K562 (cell line): ENCODE measurements at regions not wholly inside any gene's neighbourhood (a gene's known extent, or its start where the extent isn't known, plus 50 kb on each side); places are given as distances from the start of the nearest gene placed in this dataset.

Experiments used
- ATAC-seq: fragments of 200-7000 bp; cut with Tn5 transposase; 3 replicates; pipeline ENCODE4 v1.9.1; 2020; ENCODE audit warnings: moderate library complexity
- BruUV-seq: library from RNA; stranded (reverse); fragments of 400-500 nt; replicated peaks from 2 replicates; lab custom pipeline; 2021; lab: Mats Ljungman, UMichigan
- CTCF ChIA-PET: fragments of 300-600 bp; formaldehyde crosslinking; extraction: SDS; loops from one replicate; lab custom pipeline; 2021; ENCODE audit warnings: low intra/inter-chr PET ratio; lab: Yijun Ruan, JAX
- POLR2A ChIA-PET: fragments of 300-600, 350-650 bp; sonication (Branson Sonifier 250); formaldehyde crosslinking; extraction: SDS; loops from one replicate; lab custom pipeline; 2021; ENCODE audit warnings: antibody characterized with exemption, inconsistent platforms; lab: Yijun Ruan, JAX
- DNase-seq, 4 experiments: peaks; one replicate each; pipeline versions ENCODE4 v3.0.0 to v3.0.0-alpha.2; 2011 to 2018; ENCODE audit warnings: low spot score in 3 of 4, mixed read lengths in 3 of 4; ENCODE audit errors: extremely low read depth in 1 of 4
- FAIRE-seq: peaks from 2 replicates; lab custom pipeline; 2011; peaks lifted over from hg19 to GRCh38; lab: Jason Lieb, UNC
- H2AFZ ChIP-seq: 2 replicates; pipeline ENCODE4 v1.6.0; 2011; ENCODE audit warnings: low read depth, low read length, control low read depth, inconsistent platforms
- H3K27ac ChIP-seq: fragments of 200-600 bp; 3 replicates; pipeline ENCODE4 v1.8.0; 2011; ENCODE audit warnings: low read depth, mild to moderate bottlenecking, control low read depth, inconsistent platforms, low read length, moderate library complexity, mixed read lengths; ENCODE audit errors: extremely low read depth
- H3K27me3 ChIP-seq, 2 experiments: fragments of 300-600 bp in 1 of 2; 2 replicates in 1 of 2; 3 replicates in 1 of 2; pipeline versions ENCODE4 v1.6.0 to v1.8.0; 2011; ENCODE audit warnings: inconsistent platforms in 2 of 2, low read length in 2 of 2, mild to moderate bottlenecking in 1 of 2, mixed read lengths in 1 of 2, moderate library complexity in 1 of 2; ENCODE audit not compliant: control insufficient read depth in 2 of 2, insufficient read depth in 2 of 2
- H3K36me3 ChIP-seq: fragments of 300-600 bp; 3 replicates; pipeline ENCODE4 v1.8.0; 2011; ENCODE audit warnings: mild to moderate bottlenecking, low read length, inconsistent platforms; ENCODE audit not compliant: control insufficient read depth, insufficient read depth
- H3K4me1 ChIP-seq, 2 experiments: fragments of 200-600 bp in 1 of 2; replicated peaks in 1 of 2; 2 replicates in 1 of 2; 3 replicates in 1 of 2; pipeline versions ENCODE4 v1.5.1 to v1.8.0; 2011; ENCODE audit warnings: inconsistent platforms in 2 of 2, low read length in 2 of 2, mild to moderate bottlenecking in 1 of 2, mixed read lengths in 1 of 2, moderate library complexity in 1 of 2; ENCODE audit not compliant: control insufficient read depth in 2 of 2, insufficient read depth in 2 of 2
- H3K4me2 ChIP-seq: 2 replicates; pipeline ENCODE4 v1.6.1; 2011; ENCODE audit warnings: low read length, control low read depth, inconsistent platforms, mixed read lengths; ENCODE audit not compliant: insufficient read depth
- H3K4me3 ChIP-seq: fragments of 200-600 bp; sonication (generic), shearing (Covaris generic); 2 replicates; pipeline ENCODE4 v1.5.1; 2016; ENCODE audit warnings: control low read depth, inconsistent platforms
- H3K79me2 ChIP-seq: fragments of 200-600 bp; 3 replicates; pipeline ENCODE4 v1.8.0; 2011; ENCODE audit warnings: low read length, inconsistent platforms; ENCODE audit not compliant: control insufficient read depth, insufficient read depth
- H3K9ac ChIP-seq, 2 experiments: 2 replicates each; pipeline versions ENCODE4 v1.6.0 to v1.6.1; 2011; ENCODE audit warnings: low read depth in 2 of 2, low read length in 2 of 2, control low read depth in 1 of 2, inconsistent platforms in 1 of 2, mild to moderate bottlenecking in 1 of 2, mixed read lengths in 1 of 2; ENCODE audit not compliant: insufficient read depth in 1 of 2
- H3K9me1 ChIP-seq: one replicate; pipeline ENCODE4 v1.6.0; 2011; ENCODE audit warnings: inconsistent platforms, mild to moderate bottlenecking, low read length, moderate library complexity; ENCODE audit not compliant: control insufficient read depth, insufficient read depth
- H3K9me3 ChIP-seq: replicated peaks from 2 replicates; pipeline ENCODE4 v1.5.1; 2011; ENCODE audit warnings: low read depth, low read length, inconsistent platforms; ENCODE audit not compliant: control insufficient read depth, insufficient read depth
- H4K20me1 ChIP-seq: replicated peaks from 2 replicates; pipeline ENCODE4 v1.6.1; 2011; ENCODE audit warnings: low read length, inconsistent platforms, mixed read lengths; ENCODE audit not compliant: control insufficient read depth, insufficient read depth
- DACH1 ChIP-seq: fragments of 450-650 bp; IDR thresholded peaks from 2 replicates; pipeline ENCODE4 v1.6.1; 2018; ENCODE audit not compliant: partially characterized antibody
- ESRRA ChIP-seq: fragments of 450-650 bp; IDR thresholded peaks from 2 replicates; pipeline ENCODE4 v1.6.1; 2014; ENCODE audit warnings: low read depth, mild to moderate bottlenecking, moderate library complexity, borderline replicate concordance
- NFATC3 ChIP-seq: fragments of 450-650 bp; IDR thresholded peaks from 2 replicates; pipeline ENCODE4 v1.6.1; 2017; ENCODE audit warnings: mild to moderate bottlenecking
- PPARD ChIP-seq: fragments of 250-450 bp; sonication (Bioruptor Pico); IDR thresholded peaks from 2 replicates; pipeline ENCODE4 v1.8.0; 2022; ENCODE audit warnings: inconsistent platforms, mild to moderate bottlenecking, moderate library complexity
- WGBS: fragments of 100-300 bp; shearing (Covaris generic); methylation state at CpG from one replicate; pipeline ENCODE4 v1.1.6; 2016; ENCODE audit warnings: low coverage, mixed read lengths; ENCODE audit not compliant: insufficient coverage; ENCODE audit errors: missing lambda C conversion rate; 5-methylcytosine and 5-hydroxymethylcytosine counted together
- in situ Hi-C: fragments of 300-500 bp; cut with MboI; formaldehyde crosslinking; loops from 4 replicates; pipeline ENCODE4 v1.15.0; 2018; ENCODE audit warnings: inconsistent platforms, mixed read lengths
- intact Hi-C: fragments of 100-400 bp; cut with micrococcal nuclease; formaldehyde crosslinking; loops from 2 replicates; pipeline ENCODE4 v1.14.2; 2022
- TF ChIP-seq, protein P1 (sequence below), 2 experiments: IDR thresholded peaks; 2 replicates each; pipeline ENCODE4 v1.6.1; 2011; ENCODE audit warnings: borderline replicate concordance in 1 of 2, control low read depth in 1 of 2, low read depth in 1 of 2, low read length in 1 of 2, mild to moderate bottlenecking in 1 of 2, mixed read lengths in 1 of 2, moderate library complexity in 1 of 2; ENCODE audit not compliant: insufficient read depth in 1 of 2, insufficient read length in 1 of 2, poor library complexity in 1 of 2, severe bottlenecking in 1 of 2; ENCODE audit errors: extremely low read depth in 1 of 2
- TF ChIP-seq, protein P2 (sequence below), 2 experiments: fragments of 450-650 bp; IDR thresholded peaks; 2 replicates each; pipeline ENCODE4 v1.6.1; 2016; ENCODE audit warnings: mild to moderate bottlenecking in 2 of 2, borderline replicate concordance in 1 of 2, low read depth in 1 of 2, moderate library complexity in 1 of 2
- TF ChIP-seq, protein P3 (sequence below): fragments of 250-450 bp; sonication (Bioruptor Pico); IDR thresholded peaks from 2 replicates; pipeline ENCODE4 v1.5.0; 2021

DNA sequence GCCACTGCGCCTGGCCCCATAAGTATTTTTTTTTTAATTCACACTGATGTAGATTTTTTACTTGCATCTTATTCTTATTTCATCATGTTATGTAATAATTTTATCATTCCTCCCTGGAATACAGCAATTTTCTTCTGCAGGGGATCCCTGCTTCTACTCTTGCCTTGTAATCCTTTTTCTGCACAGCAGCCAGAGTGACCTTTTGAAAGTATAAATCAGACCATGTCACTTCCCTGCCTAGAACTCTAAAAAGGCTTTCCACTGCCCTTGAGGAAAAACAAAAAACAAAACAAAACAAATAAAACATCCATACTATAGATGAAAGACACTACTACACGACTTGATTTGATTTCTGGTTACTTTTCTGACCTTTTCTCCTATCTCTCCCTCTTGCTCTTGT lies 1334.7 kb downstream of the REEP3 start:
- Histone ChIP-seq H3K27me3 (no peaks in the 10 kb centered on the region), H3K9me3 (no peaks in the 10 kb centered on the region), H3K36me3 (no peaks in the 10 kb centered on the region), H4K20me1 (no peaks in the 10 kb centered on the region), H3K4me1 (no peaks in the 10 kb centered on the region), H3K4me3 (no peak overlapping the region), H3K27ac (no peak overlapping the region), H2AFZ (no peak overlapping the region), H3K79me2 (no peaks in the 10 kb centered on the region), H3K9ac (no peak overlapping the region), H3K9me1 (no peaks in the 10 kb centered on the region), H3K4me2 (no peak overlapping the region)
- in situ Hi-C loops, result no loop called here
- ATAC-seq (no peak), FAIRE-seq (no peak), DNase-seq (no peak)
- WGBS, result 4% methylated on average over 2 of the region's 2 CpGs
- ChIA-PET CTCF (no interaction called here), POLR2A (no interaction called here)
- no TSS peak for BruUV-seq
- intact Hi-C loops, result loop anchor here (10.0 kb wide), 1 partner anchor 61 kb away; no protein-coding TSS in a partner anchor
- TF ChIP-seq NFATC3 (no peak), ESRRA (no peak), PPARD (CRISPR knock-in tag) (no peak), DACH1 (no peak)
- TF ChIP-seq, protein P1, sequence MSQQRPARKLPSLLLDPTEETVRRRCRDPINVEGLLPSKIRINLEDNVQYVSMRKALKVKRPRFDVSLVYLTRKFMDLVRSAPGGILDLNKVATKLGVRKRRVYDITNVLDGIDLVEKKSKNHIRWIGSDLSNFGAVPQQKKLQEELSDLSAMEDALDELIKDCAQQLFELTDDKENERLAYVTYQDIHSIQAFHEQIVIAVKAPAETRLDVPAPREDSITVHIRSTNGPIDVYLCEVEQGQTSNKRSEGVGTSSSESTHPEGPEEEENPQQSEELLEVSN (IDR thresholded peaks at IDR 0.05; ENCODE audit: borderline replicate concordance in 1 of 2, extremely low read depth in 1 of 2, insufficient read depth in 1 of 2, insufficient read length in 1 of 2, low read depth in 1 of 2, low read length in 1 of 2, poor library complexity in 1 of 2, severe bottlenecking in 1 of 2), result no peak
- TF ChIP-seq, protein P2, sequence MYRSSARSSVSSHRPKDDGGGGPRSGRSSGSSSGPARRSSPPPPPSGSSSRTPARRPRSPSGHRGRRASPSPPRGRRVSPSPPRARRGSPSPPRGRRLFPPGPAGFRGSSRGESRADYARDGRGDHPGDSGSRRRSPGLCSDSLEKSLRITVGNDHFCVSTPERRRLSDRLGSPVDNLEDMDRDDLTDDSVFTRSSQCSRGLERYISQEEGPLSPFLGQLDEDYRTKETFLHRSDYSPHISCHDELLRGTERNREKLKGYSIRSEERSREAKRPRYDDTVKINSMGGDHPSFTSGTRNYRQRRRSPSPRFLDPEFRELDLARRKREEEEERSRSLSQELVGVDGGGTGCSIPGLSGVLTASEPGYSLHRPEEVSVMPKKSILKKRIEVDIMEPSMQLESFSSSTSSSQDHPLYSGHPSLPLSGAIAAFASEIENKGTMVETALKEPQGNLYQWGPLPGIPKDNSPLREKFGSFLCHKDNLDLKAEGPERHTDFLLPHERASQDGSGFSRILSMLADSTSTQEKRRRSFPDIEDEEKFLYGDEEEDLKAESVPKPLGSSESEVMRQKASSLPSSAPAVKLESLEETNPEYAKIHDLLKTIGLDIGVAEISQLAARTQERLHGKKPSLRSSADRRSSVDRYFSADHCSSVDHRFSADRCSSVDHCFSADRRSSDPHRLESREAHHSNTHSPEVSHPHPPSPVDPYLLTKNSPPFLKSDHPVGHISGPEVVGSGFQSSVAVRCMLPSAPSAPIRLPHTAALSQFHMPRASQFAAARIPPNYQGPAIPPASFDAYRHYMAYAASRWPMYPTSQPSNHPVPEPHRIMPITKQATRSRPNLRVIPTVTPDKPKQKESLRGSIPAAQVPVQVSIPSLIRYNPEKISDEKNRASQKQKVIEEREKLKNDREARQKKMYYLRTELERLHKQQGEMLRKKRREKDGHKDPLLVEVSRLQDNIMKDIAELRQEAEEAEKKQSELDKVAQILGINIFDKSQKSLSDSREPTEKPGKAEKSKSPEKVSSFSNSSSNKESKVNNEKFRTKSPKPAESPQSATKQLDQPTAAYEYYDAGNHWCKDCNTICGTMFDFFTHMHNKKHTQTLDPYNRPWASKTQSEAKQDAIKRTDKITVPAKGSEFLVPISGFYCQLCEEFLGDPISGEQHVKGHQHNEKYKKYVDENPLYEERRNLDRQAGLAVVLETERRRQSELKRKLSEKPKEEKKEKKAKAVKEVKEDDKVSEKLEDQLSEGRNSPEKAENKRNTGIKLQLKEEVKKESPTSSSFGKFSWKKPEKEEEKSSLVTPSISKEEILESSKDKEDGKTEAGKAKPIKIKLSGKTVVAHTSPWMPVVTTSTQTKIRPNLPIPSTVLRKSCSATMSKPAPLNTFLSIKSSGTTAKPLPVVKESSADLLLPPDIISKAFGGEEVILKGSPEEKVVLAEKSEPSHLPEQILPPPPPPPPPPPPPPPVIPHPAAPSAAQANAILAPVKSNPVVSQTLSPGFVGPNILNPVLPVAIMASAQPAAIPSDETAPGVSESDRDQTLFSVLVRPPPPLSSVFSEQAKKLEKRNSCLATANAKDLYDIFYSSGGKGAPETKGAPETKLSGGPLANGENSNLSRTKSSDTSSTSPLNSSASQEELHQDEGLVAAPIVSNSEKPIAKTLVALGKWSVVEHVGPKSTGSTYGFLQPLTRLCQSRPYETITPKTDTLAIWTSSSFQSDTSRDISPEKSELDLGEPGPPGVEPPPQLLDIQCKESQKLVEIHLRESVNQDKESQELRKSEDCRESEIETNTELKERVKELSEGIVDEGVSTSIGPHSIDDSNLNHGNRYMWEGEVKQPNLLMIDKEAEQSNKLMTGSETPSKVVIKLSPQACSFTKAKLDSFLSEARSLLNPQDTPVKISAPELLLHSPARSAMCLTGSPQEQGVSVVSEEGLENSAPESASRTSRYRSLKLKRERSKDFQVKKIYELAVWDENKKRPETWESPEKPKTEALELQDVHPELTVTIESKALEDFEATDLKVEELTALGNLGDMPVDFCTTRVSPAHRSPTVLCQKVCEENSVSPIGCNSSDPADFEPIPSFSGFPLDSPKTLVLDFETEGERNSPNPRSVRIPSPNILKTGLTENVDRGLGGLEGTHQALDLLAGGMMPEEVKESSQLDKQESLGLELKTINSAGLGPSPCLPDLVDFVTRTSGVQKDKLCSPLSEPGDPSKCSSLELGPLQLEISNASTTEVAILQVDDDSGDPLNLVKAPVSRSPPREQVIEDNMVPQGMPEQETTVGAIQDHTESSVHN (IDR thresholded peaks at IDR 0.05; ENCODE audit: borderline replicate concordance in 1 of 2, low read depth in 1 of 2), result no peak
- TF ChIP-seq, protein P3, sequence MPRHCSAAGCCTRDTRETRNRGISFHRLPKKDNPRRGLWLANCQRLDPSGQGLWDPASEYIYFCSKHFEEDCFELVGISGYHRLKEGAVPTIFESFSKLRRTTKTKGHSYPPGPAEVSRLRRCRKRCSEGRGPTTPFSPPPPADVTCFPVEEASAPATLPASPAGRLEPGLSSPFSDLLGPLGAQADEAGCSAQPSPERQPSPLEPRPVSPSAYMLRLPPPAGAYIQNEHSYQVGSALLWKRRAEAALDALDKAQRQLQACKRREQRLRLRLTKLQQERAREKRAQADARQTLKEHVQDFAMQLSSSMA (CRISPR knock-in tag), result no peak
